B cell (primary cell): ENCODE measurements at regions not wholly inside any gene's neighbourhood (a gene's known extent, or its start where the extent isn't known, plus 50 kb on each side); places are given as distances from the start of the nearest gene placed in this dataset.

Experiments
- ATAC-seq: fragments of 200-7000 bp; cut with Tn5 transposase; one replicate; pipeline ENCODE4 v1.10.0; 2021; ENCODE audit warnings: low read depth, mild to moderate bottlenecking, moderate number of reproducible peaks, moderate library complexity
- CTCF ChIA-PET: fragments of 350-600 bp; sonication (Branson Sonifier 250); formaldehyde crosslinking; loops from one replicate; lab custom pipeline; 2021; ENCODE audit warnings: antibody characterized with exemption, inconsistent platforms; lab: Charles Lee
- POLR2A ChIA-PET: fragments of 350-600 bp; sonication (Branson Sonifier 250); formaldehyde crosslinking; loops from one replicate; lab custom pipeline; 2021; ENCODE audit warnings: antibody characterized with exemption; lab: Charles Lee
- DNase-seq: peaks from one replicate; pipeline ENCODE4 v3.0.0; 2013
- H2AFZ ChIP-seq: 2 replicates; pipeline ENCODE4 v1.6.1; 2012; ENCODE audit warnings: mild to moderate bottlenecking, low read depth, low read length; ENCODE audit not compliant: insufficient read depth, poor library complexity, severe bottlenecking
- H3K27ac ChIP-seq, 2 donors: 1 replicate in 1 of 2; 2 replicates in 1 of 2; pipeline ENCODE4 v1.5.1; 2012 to 2013; ENCODE audit warnings: low read length in 2 of 2, mild to moderate bottlenecking in 2 of 2, moderate library complexity in 1 of 2
- H3K27me3 ChIP-seq, 4 experiments: fragments of 200-600 bp in 1 of 4; sonication (generic) in 1 of 4; replicated peaks in 1 of 4; 1 replicate in 2 of 4; 2 replicates in 2 of 4; pipeline versions ENCODE4 v1.6.1 to v1.7.0; 2013 to 2016; ENCODE audit warnings: low read length in 3 of 4, mild to moderate bottlenecking in 2 of 4, mixed read lengths in 1 of 4, moderate library complexity in 1 of 4; ENCODE audit not compliant: insufficient read depth in 4 of 4, control insufficient read depth in 3 of 4; ENCODE audit errors: control extremely low read depth in 1 of 4
- H3K36me3 ChIP-seq, 2 experiments: replicated peaks in 1 of 2; 1 replicate in 1 of 2; 2 replicates in 1 of 2; pipeline versions ENCODE4 v1.6.1 to v1.7.1; 2013; ENCODE audit warnings: low read length in 1 of 2; ENCODE audit not compliant: insufficient read depth in 2 of 2, control insufficient read depth in 1 of 2; ENCODE audit errors: control extremely low read depth in 1 of 2, extremely low read depth in 1 of 2
- H3K4me1 ChIP-seq, 2 donors: fragments of 200-600 bp in 1 of 2; sonication (generic) in 1 of 2; 1 replicate in 1 of 2; 2 replicates in 1 of 2; pipeline versions ENCODE4 v1.5.1 to v1.6.1; 2013 to 2017; ENCODE audit warnings: low read length in 2 of 2; ENCODE audit not compliant: control insufficient read depth in 2 of 2, insufficient read depth in 2 of 2
- H3K4me2 ChIP-seq: replicated peaks from 2 replicates; pipeline ENCODE3; 2012; ENCODE audit warnings: mild to moderate bottlenecking, low read depth, low read length; ENCODE audit not compliant: poor library complexity, severe bottlenecking
- H3K4me3 ChIP-seq, 5 experiments: fragments of 200-600 bp in 1 of 5; sonication (generic) in 1 of 5; 1 replicate in 3 of 5; 2 replicates in 2 of 5; pipeline versions ENCODE4 v1.5.1 to v1.7.0; 2011 to 2016; ENCODE audit warnings: low read length in 4 of 5, mild to moderate bottlenecking in 4 of 5, low read depth in 2 of 5, control low read depth in 1 of 5, moderate library complexity in 1 of 5; ENCODE audit not compliant: insufficient read depth in 1 of 5; ENCODE audit errors: control extremely low read depth in 1 of 5, extremely low read depth in 1 of 5
- H3K79me2 ChIP-seq: fragments of 200-600 bp; sonication (generic); one replicate; pipeline ENCODE4 v1.6.0; 2016; ENCODE audit warnings: low read length; ENCODE audit not compliant: control insufficient read depth, insufficient read depth
- H3K9ac ChIP-seq: fragments of 200-600 bp; sonication (generic); 2 replicates; pipeline ENCODE4 v1.6.1; 2017; ENCODE audit warnings: mild to moderate bottlenecking, low read length, moderate library complexity
- H3K9me3 ChIP-seq, 3 donors: one replicate each; pipeline versions ENCODE4 v1.6.1 to v1.7.1; 2013; ENCODE audit warnings: low read length in 2 of 3; ENCODE audit not compliant: control insufficient read depth in 2 of 3, insufficient read depth in 1 of 3; ENCODE audit errors: control extremely low read depth in 1 of 3
- H4K20me1 ChIP-seq: 2 replicates; pipeline ENCODE4 v1.6.0; 2012; ENCODE audit warnings: mild to moderate bottlenecking, low read length; ENCODE audit not compliant: insufficient read depth, control insufficient read depth, poor library complexity, severe bottlenecking
- H3K27ac Mint-ChIP-seq: one replicate; pipeline ENCODE4 v1.8.0; 2021; ENCODE audit warnings: mixed read lengths
- H3K27me3 Mint-ChIP-seq: one replicate; pipeline ENCODE4 v1.8.0; 2021; ENCODE audit warnings: mixed read lengths
- H3K4me1 Mint-ChIP-seq: one replicate; pipeline ENCODE4 v1.8.0; 2021; ENCODE audit warnings: mixed read lengths
- H3K4me3 Mint-ChIP-seq: one replicate; pipeline ENCODE4 v1.8.0; 2021; ENCODE audit warnings: mixed read lengths
- H3K9me3 Mint-ChIP-seq: one replicate; pipeline ENCODE4 v1.8.0; 2022; ENCODE audit warnings: mixed read lengths; ENCODE audit not compliant: insufficient read depth
- CTCF ChIP-seq: fragments of 200-600 bp; IDR thresholded peaks from one replicate; pipeline ENCODE4 v1.8.0; 2022; ENCODE audit warnings: antibody characterized with exemption, mild to moderate bottlenecking
- EZH2 ChIP-seq: IDR thresholded peaks from 2 replicates; pipeline ENCODE4 v1.6.1; 2012; ENCODE audit warnings: borderline replicate concordance, low read depth, mild to moderate bottlenecking, moderate library complexity, low read length; ENCODE audit not compliant: insufficient read depth, poor library complexity, severe bottlenecking
- WGBS: methylation state at CpG from one replicate; pipeline ENCODE4 v1.1.5; 2013; ENCODE audit warnings: missing lambda C conversion rate; ENCODE audit not compliant: insufficient coverage; 5-methylcytosine and 5-hydroxymethylcytosine counted together
- intact Hi-C: fragments of 100-400 bp; cut with micrococcal nuclease; formaldehyde crosslinking; loops from one replicate; pipeline ENCODE4 v1.10.0; 2022

- no peaks in the 10 kb centered on the region for H4K20me1 ChIP-seq
- WGBS: 84% methylated on average over 2 of the region's 3 CpGs
- Mint-ChIP-seq H3K9me3 (no peaks in the 10 kb centered on the region), H3K4me1 (no peaks in the 10 kb centered on the region), H3K27ac (no peak overlapping the region), H3K27me3 (no peaks in the 10 kb centered on the region), H3K4me3 (no peak overlapping the region)
- no peak overlapping the region for H2AFZ ChIP-seq
- ATAC-seq (no peak), DNase-seq (no peak)
- H3K36me3 ChIP-seq: no peaks in the 10 kb centered on the region
- peaks cover 0 to 10% (median 0%) of the 10 kb centered on the region in 3 donors for H3K9me3 ChIP-seq
- no peak overlapping the region for H3K4me3 ChIP-seq
- intact Hi-C loops: no loop called here
- CTCF ChIA-PET: no interaction called here
- H3K27me3 ChIP-seq: no peaks in the 10 kb centered on the region
- no peak overlapping the region for H3K9ac ChIP-seq
- no peak overlapping the region for H3K4me2 ChIP-seq
- no peaks in the 10 kb centered on the region for H3K4me1 ChIP-seq
- no peak overlapping the region for H3K27ac ChIP-seq
- H3K79me2 ChIP-seq: no peaks in the 10 kb centered on the region
- POLR2A ChIA-PET: no interaction called here
- TF ChIP-seq EZH2 (no peak), CTCF (no peak)
Measured at GRCh38 chr20:60561052-60561451, 602.8 kb downstream of the CDH26 start.

DNA sequence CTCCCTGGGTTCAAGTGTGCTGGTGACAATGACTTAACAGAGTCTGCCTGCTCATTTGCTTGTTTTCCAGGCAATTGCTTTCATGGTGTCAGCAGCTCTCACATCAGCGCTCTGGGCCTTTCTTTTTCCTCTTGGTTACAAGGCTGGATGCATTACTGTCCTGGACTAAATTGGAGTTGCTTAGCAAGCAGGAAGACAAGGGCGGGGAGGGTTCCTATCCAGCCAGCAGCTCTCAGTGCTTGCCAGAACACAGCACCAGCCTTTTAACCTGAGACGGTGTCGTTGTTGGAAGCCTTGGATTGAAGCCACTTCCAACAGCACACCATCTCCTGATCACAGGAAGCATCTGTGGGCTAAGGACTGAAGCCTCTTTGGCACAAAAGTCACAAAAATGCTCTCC lies 606.9 kb downstream of the CDH26 start:
- no peak overlapping the region for H2AFZ ChIP-seq
- WGBS: 36% methylated on average over 4 of the region's 4 CpGs
- H3K4me3 ChIP-seq: no peak overlapping the region
- H4K20me1 ChIP-seq: no peaks in the 10 kb centered on the region
- peaks cover 0 to 12% (median 0%) of the 10 kb centered on the region in 3 donors for H3K9me3 ChIP-seq
- POLR2A ChIA-PET: no interaction called here
- Mint-ChIP-seq H3K4me1 (no peaks in the 10 kb centered on the region), H3K27ac (no peak overlapping the region), H3K4me3 (no peak overlapping the region), H3K27me3 (no peaks in the 10 kb centered on the region), H3K9me3 (no peaks in the 10 kb centered on the region)
- no peaks in the 10 kb centered on the region for H3K79me2 ChIP-seq
- no peaks in the 10 kb centered on the region for H3K27me3 ChIP-seq
- no peaks in the 10 kb centered on the region for H3K4me1 ChIP-seq
- H3K27ac ChIP-seq: no peak overlapping the region
- ATAC-seq: no peak
- intact Hi-C loops: no loop called here
- no peak overlapping the region for H3K9ac ChIP-seq
- H3K4me2 ChIP-seq: no peak overlapping the region
- H3K36me3 ChIP-seq: no peaks in the 10 kb centered on the region
- CTCF ChIA-PET: no interaction called here
- TF ChIP-seq CTCF: no peak
- TF ChIP-seq EZH2: no peak
- no peak for DNase-seq
